SK-N-SH (cell line): ENCODE measurements at regions not wholly inside any gene's neighbourhood (a gene's known extent, or its start where the extent isn't known, plus 50 kb on each side); places are given as distances from the start of the nearest gene placed in this dataset.
A peak's percentile ranks its signal among the peaks of the same experiment; 100 is the strongest.

Experiments
- CTCF ChIA-PET: fragments of 300-600, 350-600 bp; formaldehyde crosslinking; extraction: SDS; loops from one replicate; lab custom pipeline; 2021; lab: Yijun Ruan, JAX
- POLR2A ChIA-PET: fragments of 350-600 bp; sonication (Branson Sonifier 250); formaldehyde crosslinking; extraction: SDS; loops from one replicate; lab custom pipeline; 2020; ENCODE audit warnings: antibody characterized with exemption, inconsistent platforms; lab: Yijun Ruan, JAX
- DNase-seq: peaks from one replicate; pipeline ENCODE4 v3.0.0; 2012
- H2AFZ ChIP-seq: fragments of 200-600 bp; sonication (generic); 2 replicates; pipeline ENCODE4 v1.8.1; 2016; ENCODE audit warnings: antibody characterized with exemption, mild to moderate bottlenecking, low read depth
- H3F3A ChIP-seq: fragments of 200-600 bp; sonication (generic); replicated peaks from 2 replicates; pipeline ENCODE3; 2016; ENCODE audit warnings: antibody characterized with exemption, mild to moderate bottlenecking; ENCODE audit not compliant: insufficient read depth
- H3K27ac ChIP-seq, 2 experiments: fragments of 200-500 bp in 1 of 2; fragments of 200-600 bp in 1 of 2; sonication (Bioruptor generic) in 1 of 2; sonication (generic), shearing (Covaris generic) in 1 of 2; 2 replicates each; pipeline versions ENCODE4 v1.5.1 to v1.6.1; 2014 to 2016; ENCODE audit warnings: low read depth in 2 of 2, inconsistent platforms in 1 of 2, low read length in 1 of 2, mild to moderate bottlenecking in 1 of 2, mixed read lengths in 1 of 2
- H3K27me3 ChIP-seq: fragments of 200-600 bp; sonication (generic), shearing (Covaris generic); 2 replicates; pipeline ENCODE4 v1.6.1; 2016; ENCODE audit warnings: mixed run types; ENCODE audit not compliant: insufficient read depth
- H3K36me3 ChIP-seq, 2 experiments: fragments of 200-500 bp in 1 of 2; fragments of 200-600 bp in 1 of 2; sonication (Bioruptor generic) in 1 of 2; sonication (generic) in 1 of 2; replicated peaks in 1 of 2; 2 replicates each; pipeline versions ENCODE3 to v1.5.1; 2014 to 2016; ENCODE audit warnings: low read length in 1 of 2, mild to moderate bottlenecking in 1 of 2; ENCODE audit not compliant: insufficient read depth in 2 of 2, control insufficient read depth in 1 of 2
- H3K4me1 ChIP-seq, 2 experiments: fragments of 200-500 bp in 1 of 2; fragments of 200-600 bp in 1 of 2; sonication (Bioruptor generic) in 1 of 2; sonication (generic), shearing (Covaris generic) in 1 of 2; 2 replicates each; pipeline versions ENCODE4 v1.5.1 to v1.6.1; 2014 to 2016; ENCODE audit warnings: low read depth in 1 of 2, low read length in 1 of 2, mixed run types in 1 of 2; ENCODE audit not compliant: insufficient read depth in 2 of 2, control insufficient read depth in 1 of 2
- H3K4me2 ChIP-seq: fragments of 200-600 bp; sonication (generic), shearing (Covaris generic); 2 replicates; pipeline ENCODE4 v1.6.1; 2017; ENCODE audit warnings: mixed run types
- H3K4me3 ChIP-seq, 2 experiments: fragments of 200-500 bp in 1 of 2; fragments of 200-600 bp in 1 of 2; sonication (Bioruptor generic) in 1 of 2; sonication (generic), shearing (Covaris generic) in 1 of 2; 2 replicates each; pipeline versions ENCODE4 v1.5.1 to v1.8.1; 2014 to 2016; ENCODE audit warnings: low read depth in 2 of 2, inconsistent platforms in 1 of 2, low read length in 1 of 2, mild to moderate bottlenecking in 1 of 2, mixed read lengths in 1 of 2, moderate library complexity in 1 of 2
- H3K79me2 ChIP-seq: fragments of 200-600 bp; sonication (generic); 2 replicates; pipeline ENCODE4 v1.8.1; 2017; ENCODE audit warnings: mild to moderate bottlenecking; ENCODE audit not compliant: insufficient read depth
- H3K9ac ChIP-seq: fragments of 200-600 bp; sonication (generic); 2 replicates; pipeline ENCODE4 v1.6.1; 2017; ENCODE audit warnings: mixed run types
- H3K9me2 ChIP-seq: fragments of 200-600 bp; sonication (generic); 2 replicates; pipeline ENCODE4 v1.6.1; 2017; ENCODE audit warnings: mixed run types
- H3K9me3 ChIP-seq: fragments of 200-600 bp; sonication (generic); 2 replicates; pipeline ENCODE4 v1.6.1; 2017; ENCODE audit warnings: mixed run types, mild to moderate bottlenecking, moderate library complexity
- H4K20me1 ChIP-seq: fragments of 200-600 bp; sonication (generic); 2 replicates; pipeline ENCODE4 v1.6.1; 2017; ENCODE audit warnings: mild to moderate bottlenecking, mixed run types; ENCODE audit not compliant: insufficient read depth
- CTCF ChIP-seq: fragments of 200-600 bp; sonication (generic); IDR thresholded peaks from 2 replicates; pipeline ENCODE4 v1.6.1; 2017; ENCODE audit warnings: antibody characterized with exemption, mild to moderate bottlenecking, moderate library complexity
- EZH2phosphoT487 ChIP-seq: fragments of 200-600 bp; sonication (generic); IDR thresholded peaks from 2 replicates; pipeline ENCODE4 v1.6.1; 2017; ENCODE audit warnings: low read depth, mixed run types, mild to moderate bottlenecking, antibody characterized with exemption, moderate library complexity, borderline replicate concordance
- GABPA ChIP-seq: IDR thresholded peaks from 2 replicates; pipeline ENCODE4 v1.4.0; 2012; ENCODE audit warnings: low read depth, mild to moderate bottlenecking
- GATA2 ChIP-seq: sonication (generic); formaldehyde crosslinking; IDR thresholded peaks from 2 replicates; pipeline ENCODE4 v1.5.0; 2020; ENCODE audit warnings: mild to moderate bottlenecking, missing genetic modification reagents
- IRF3 ChIP-seq: fragments of 150-350 bp; IDR thresholded peaks from 2 replicates; pipeline ENCODE4 v1.6.1; 2016; ENCODE audit warnings: mild to moderate bottlenecking, low read depth, low read length
- MXI1 ChIP-seq: IDR thresholded peaks from 2 replicates; pipeline ENCODE4 v1.6.1; 2012; ENCODE audit warnings: mild to moderate bottlenecking, low read depth, low read length, improper control_type of control experiment
- RFX5 ChIP-seq: IDR thresholded peaks from 2 replicates; pipeline ENCODE4 v1.6.1; 2012; ENCODE audit warnings: mild to moderate bottlenecking, improper control_type of control experiment, low read length
- SMC3 ChIP-seq: IDR thresholded peaks from 2 replicates; pipeline ENCODE4 v1.6.1; 2012; ENCODE audit warnings: low read depth, low read length, improper control_type of control experiment
- USF1 ChIP-seq: IDR thresholded peaks from 2 replicates; pipeline ENCODE4 v1.4.0; 2012; ENCODE audit warnings: low read depth, borderline replicate concordance
- USF2 ChIP-seq: fragments of 150-350 bp; IDR thresholded peaks from 2 replicates; pipeline ENCODE4 v1.6.1; 2017; ENCODE audit warnings: antibody characterized with exemption, low read length, low read depth, borderline replicate concordance
- ZBTB33 ChIP-seq: IDR thresholded peaks from 2 replicates; pipeline ENCODE4 v1.4.0; 2012; ENCODE audit warnings: low read depth, borderline replicate concordance
- WGBS: methylation state at CpG from one replicate; pipeline ENCODE4 v1.1.6; 2017; ENCODE audit warnings: low lambda C conversion rate; 5-methylcytosine and 5-hydroxymethylcytosine counted together

- TF ChIP-seq ZBTB33 (no peak), USF1 (peak; percentile 45; the same call in 1 of the 2 replicates), RFX5 (no peak), MXI1 (no peak)
These were observed 265.3 kb downstream of the ZNF674 start (continued) for GRCh38 chrX:46279925-46280313.

GRCh38 chrX:46279214-46279924 is 265.9 kb downstream of the ZNF674 start:
- Histone ChIP-seq H3K9me3 (no peaks in the 10 kb centered on the region), H3K79me2 (no peaks in the 10 kb centered on the region), H3K27ac (peak overlapping the region; percentile 58 to 64; a peak in 3 of 4 replicates), H4K20me1 (no peaks in the 10 kb centered on the region), H3K36me3 (no peaks in the 10 kb centered on the region), H3K9ac (peak overlapping the region; percentile 2; the same call in 1 of the 2 replicates), H3K27me3 (no peaks in the 10 kb centered on the region), H3K4me1 (0 out of 4 replicates have a peak, but pooled peaks cover 0 to 13% of the 10 kb centered on the region in 2 experiments), H3K4me3 (no peak overlapping the region), H2AFZ (peak overlapping the region; percentile 47; the same call in 1 of the 2 replicates), H3F3A (peaks cover 5% of the 10 kb centered on the region), H3K4me2 (peak overlapping the region; percentile 9; the same call in 1 of the 2 replicates), H3K9me2 (no peaks in the 10 kb centered on the region)
- ChIA-PET POLR2A (no interaction called here), CTCF (no interaction called here)
- DNase-seq = no peak
- TF ChIP-seq GABPA = no peak
- no peak for TF ChIP-seq IRF3
- TF ChIP-seq MXI1 = no peak
- no peak for TF ChIP-seq ZBTB33
- peak; percentile 30; the same call in 1 of the 2 replicates for TF ChIP-seq SMC3
- TF ChIP-seq GATA2 (CRISPR knock-in tag) = no peak
- no peak for TF ChIP-seq EZH2phosphoT487
- TF ChIP-seq USF2 = no peak
- peak; percentile 43 for TF ChIP-seq CTCF
- WGBS = 25% methylated on average over 4 of the region's 4 CpGs
